Trophoblast cell (in vitro differentiated cells and primary cell): ENCODE measurements at regions not wholly inside any gene's neighbourhood (a gene's known extent, or its start where the extent isn't known, plus 50 kb on each side); places are given as distances from the start of the nearest gene placed in this dataset.

Experiments used
- DNase-seq, 2 donors: peaks; one replicate each; pipeline ENCODE4 v3.0.0-alpha.2; 2016
- H2AFZ ChIP-seq: 2 replicates; pipeline ENCODE4 v1.6.1; 2013; ENCODE audit warnings: low read length, moderate library complexity, mild to moderate bottlenecking; ENCODE audit not compliant: insufficient read depth, poor library complexity
- H2AK5ac ChIP-seq: 2 replicates; pipeline ENCODE4 v1.6.1; 2013; ENCODE audit warnings: mild to moderate bottlenecking, low read length
- H2BK120ac ChIP-seq: 2 replicates; pipeline ENCODE4 v1.6.1; 2013; ENCODE audit warnings: low read length, mild to moderate bottlenecking, moderate library complexity; ENCODE audit not compliant: insufficient read depth, poor library complexity
- H2BK12ac ChIP-seq: 2 replicates; pipeline ENCODE4 v1.6.1; 2013; ENCODE audit warnings: mild to moderate bottlenecking, low read length, moderate library complexity
- H2BK5ac ChIP-seq: 2 replicates; pipeline ENCODE4 v1.6.1; 2013; ENCODE audit warnings: low read length, low read depth, moderate library complexity, mild to moderate bottlenecking; ENCODE audit not compliant: poor library complexity
- H3K14ac ChIP-seq: 2 replicates; pipeline ENCODE4 v1.6.1; 2013; ENCODE audit warnings: mild to moderate bottlenecking, low read length
- H3K18ac ChIP-seq: 2 replicates; pipeline ENCODE4 v1.6.1; 2013; ENCODE audit warnings: mild to moderate bottlenecking, low read length
- H3K23ac ChIP-seq: 2 replicates; pipeline ENCODE4 v1.6.1; 2013; ENCODE audit warnings: low read length
- H3K27ac ChIP-seq: 2 replicates; pipeline ENCODE4 v1.5.1; 2013; ENCODE audit warnings: low read depth, mild to moderate bottlenecking, inconsistent platforms, low read length, moderate library complexity
- H3K27me3 ChIP-seq: 2 replicates; pipeline ENCODE4 v1.6.1; 2013; ENCODE audit warnings: inconsistent platforms, mild to moderate bottlenecking, low read length, moderate library complexity; ENCODE audit not compliant: insufficient read depth
- H3K36me3 ChIP-seq, 2 experiments: 1 replicate in 1 of 2; 2 replicates in 1 of 2; pipeline ENCODE4 v1.6.1; 2013; ENCODE audit warnings: low read length in 2 of 2, mild to moderate bottlenecking in 2 of 2, moderate library complexity in 1 of 2; ENCODE audit not compliant: insufficient read depth in 2 of 2, control insufficient read depth in 1 of 2
- H3K4ac ChIP-seq: 2 replicates; pipeline ENCODE4 v1.6.1; 2013; ENCODE audit warnings: low read depth, mild to moderate bottlenecking, low read length, moderate library complexity
- H3K4me1 ChIP-seq, 2 experiments: 1 replicate in 1 of 2; 2 replicates in 1 of 2; pipeline ENCODE4 v1.6.1; 2013; ENCODE audit warnings: low read length in 2 of 2, mild to moderate bottlenecking in 2 of 2, moderate library complexity in 1 of 2; ENCODE audit not compliant: insufficient read depth in 2 of 2, control insufficient read depth in 1 of 2
- H3K4me2 ChIP-seq: 2 replicates; pipeline ENCODE4 v1.6.1; 2013; ENCODE audit warnings: inconsistent platforms, mild to moderate bottlenecking, low read length, moderate library complexity
- H3K4me3 ChIP-seq: 2 replicates; pipeline ENCODE4 v1.5.1; 2013; ENCODE audit warnings: mild to moderate bottlenecking, low read depth, low read length, inconsistent platforms
- H3K79me1 ChIP-seq: one replicate; pipeline ENCODE4 v1.6.1; 2013; ENCODE audit warnings: low read length
- H3K79me2 ChIP-seq: 2 replicates; pipeline ENCODE4 v1.6.1; 2013; ENCODE audit warnings: low read length, mild to moderate bottlenecking; ENCODE audit not compliant: control insufficient read depth, insufficient read depth, poor library complexity
- H3K9ac ChIP-seq: 2 replicates; pipeline ENCODE4 v1.6.1; 2013; ENCODE audit warnings: mild to moderate bottlenecking, low read length
- H3K9me3 ChIP-seq: 2 replicates; pipeline ENCODE4 v1.6.1; 2013; ENCODE audit warnings: low read depth, mild to moderate bottlenecking, control low read depth, inconsistent platforms, low read length; ENCODE audit not compliant: insufficient read depth
- H4K12ac ChIP-seq: 2 replicates; pipeline ENCODE4 v1.6.1; 2013; ENCODE audit warnings: low read depth, mild to moderate bottlenecking, low read length, moderate library complexity
- H4K8ac ChIP-seq: 2 replicates; pipeline ENCODE4 v1.6.1; 2013; ENCODE audit warnings: low read depth, mild to moderate bottlenecking, low read length, moderate library complexity
- H4K91ac ChIP-seq: one replicate; pipeline ENCODE4 v1.6.1; 2013; ENCODE audit warnings: low read depth, mild to moderate bottlenecking, low read length, moderate library complexity
- WGBS: extraction: QIAGEN DNeasy Blood & Tissue Kit; methylation state at CpG from one replicate; pipeline ENCODE4 v1.1.7; 2013; ENCODE audit warnings: missing lambda C conversion rate; ENCODE audit not compliant: insufficient read length, insufficient coverage; ENCODE audit errors: extremely low coverage; 5-methylcytosine and 5-hydroxymethylcytosine counted together

- Histone ChIP-seq H3K79me1 (no peaks in the 10 kb centered on the region), H3K23ac (no peak overlapping the region), H2BK5ac (no peak overlapping the region), H4K91ac (no peak overlapping the region), H3K36me3 (no peaks in the 10 kb centered on the region), H4K8ac (no peak overlapping the region), H3K27me3 (no peaks in the 10 kb centered on the region), H2BK12ac (no peak overlapping the region), H3K14ac (no peak overlapping the region), H3K9ac (no peak overlapping the region), H3K4ac (no peak overlapping the region), H2AK5ac (no peak overlapping the region), H3K9me3 (no peaks in the 10 kb centered on the region), H3K4me2 (no peak overlapping the region), H2AFZ (no peak overlapping the region), H3K79me2 (no peaks in the 10 kb centered on the region), H2BK120ac (no peak overlapping the region), H3K18ac (no peak overlapping the region), H3K27ac (no peak overlapping the region), H3K4me1 (no peaks in the 10 kb centered on the region), H4K12ac (no peak overlapping the region), H3K4me3 (no peak overlapping the region)
- WGBS: no CpG with 5 or more reads among the region's 4 CpGs
- DNase-seq: no peak
Observed at GRCh38 chr16:26344240-26344776, 652.5 kb downstream of the HS3ST4 start.

GRCh38 chr16:26344976-26345375 lies 653.2 kb downstream of the HS3ST4 start:
- no peak overlapping the region for H3K23ac ChIP-seq
- H2BK5ac ChIP-seq: no peak overlapping the region
- H4K91ac ChIP-seq: no peak overlapping the region
- no peak for DNase-seq
- no peak overlapping the region for H3K14ac ChIP-seq
- no peak overlapping the region for H4K12ac ChIP-seq
- H3K36me3 ChIP-seq: no peaks in the 10 kb centered on the region
- H3K79me1 ChIP-seq: no peaks in the 10 kb centered on the region
- no peak overlapping the region for H4K8ac ChIP-seq
- H3K4me2 ChIP-seq: no peak overlapping the region
- no peak overlapping the region for H3K4ac ChIP-seq
- no peaks in the 10 kb centered on the region for H3K79me2 ChIP-seq
- H3K27me3 ChIP-seq: no peaks in the 10 kb centered on the region
- H3K27ac ChIP-seq: no peak overlapping the region
- no peak overlapping the region for H3K9ac ChIP-seq
- no CpG with 5 or more reads among the region's 5 CpGs for WGBS
- no peak overlapping the region for H2AK5ac ChIP-seq
- no peaks in the 10 kb centered on the region for H3K4me1 ChIP-seq
- H2BK120ac ChIP-seq: no peak overlapping the region
- H2BK12ac ChIP-seq: no peak overlapping the region
- H3K18ac ChIP-seq: no peak overlapping the region
- H2AFZ ChIP-seq: no peak overlapping the region
- H3K9me3 ChIP-seq: no peaks in the 10 kb centered on the region
- H3K4me3 ChIP-seq: no peak overlapping the region

- Histone ChIP-seq H2AK5ac (no peak overlapping the region), H3K4me1 (no peaks in the 10 kb centered on the region)
Observed at GRCh38 chr16:26345966-26346365, 654.2 kb downstream of the HS3ST4 start.

GRCh38 chr16:26348095-26348494 lies 656.3 kb downstream of the HS3ST4 start:
- Histone ChIP-seq H2BK5ac (no peak overlapping the region), H4K12ac (no peak overlapping the region), H3K36me3 (no peaks in the 10 kb centered on the region), H3K14ac (no peak overlapping the region), H3K9me3 (no peaks in the 10 kb centered on the region), H3K9ac (no peak overlapping the region), H3K23ac (no peak overlapping the region), H2BK12ac (no peak overlapping the region), H3K4me2 (no peak overlapping the region), H4K91ac (no peak overlapping the region), H3K4me1 (no peaks in the 10 kb centered on the region), H2AFZ (no peak overlapping the region), H3K18ac (no peak overlapping the region), H2BK120ac (no peak overlapping the region), H3K4me3 (no peak overlapping the region), H3K27me3 (no peaks in the 10 kb centered on the region), H2AK5ac (no peak overlapping the region), H3K27ac (no peak overlapping the region), H3K79me1 (no peaks in the 10 kb centered on the region), H3K79me2 (no peaks in the 10 kb centered on the region), H4K8ac (no peak overlapping the region), H3K4ac (no peak overlapping the region)
- no CpG with 5 or more reads among the region's 10 CpGs for WGBS
- no peak for DNase-seq

More at GRCh38 chr16:26345966-26346365, 654.2 kb downstream of the HS3ST4 start:
- Histone ChIP-seq H3K14ac (no peak overlapping the region), H3K23ac (no peak overlapping the region), H2BK12ac (no peak overlapping the region), H4K8ac (no peak overlapping the region), H3K27me3 (no peaks in the 10 kb centered on the region), H4K91ac (no peak overlapping the region), H3K4ac (no peak overlapping the region), H2AFZ (no peak overlapping the region), H3K79me2 (no peaks in the 10 kb centered on the region), H2BK120ac (no peak overlapping the region), H3K36me3 (no peaks in the 10 kb centered on the region), H2BK5ac (no peak overlapping the region), H3K9ac (no peak overlapping the region), H3K4me3 (no peak overlapping the region), H3K4me2 (no peak overlapping the region), H3K9me3 (no peaks in the 10 kb centered on the region), H3K18ac (no peak overlapping the region), H4K12ac (no peak overlapping the region), H3K27ac (no peak overlapping the region), H3K79me1 (no peaks in the 10 kb centered on the region)
- DNase-seq: no peak
- WGBS: no CpG with 5 or more reads among the region's 4 CpGs
